Activated CD8-positive, alpha-beta memory T cell treated with anti-CD3 and anti-CD28 coated beads, Interleukin-2, amount 10 ng/mL, durations not matched to agents 7 days and 5 days (primary cell): ENCODE measurements at regions not wholly inside any gene's neighbourhood (a gene's known extent, or its start where the extent isn't known, plus 50 kb on each side); places are given as distances from the start of the nearest gene placed in this dataset.
"Not testable (repeated sequence)": the region's sequence is repeated elsewhere in the genome, so short reads cannot be mapped to it uniquely, and the experiment has no call there.

Experiments
- ATAC-seq: fragments of 150-1000 bp; cut with Tn5 transposase; one replicate; pipeline ENCODE4 v1.10.0; 2021; ENCODE audit warnings: moderate library complexity
- CTCF ChIA-PET: fragments of 350-600 bp; sonication (Branson Sonifier 250); formaldehyde crosslinking; loops from one replicate; lab custom pipeline; 2021; ENCODE audit warnings: antibody characterized with exemption; lab: Charles Lee
- DNase-seq: peaks from one replicate; pipeline ENCODE4 v3.0.0-alpha.2; 2020
- H3K27ac Mint-ChIP-seq: one replicate; pipeline ENCODE4 v1.8.0; 2021; ENCODE audit warnings: mild to moderate bottlenecking, mixed read lengths
- H3K27me3 Mint-ChIP-seq: one replicate; pipeline ENCODE4 v1.8.0; 2021; ENCODE audit warnings: mixed read lengths
- H3K36me3 Mint-ChIP-seq: one replicate; pipeline ENCODE4 v1.8.0; 2021; ENCODE audit warnings: mild to moderate bottlenecking, mixed read lengths
- H3K4me1 Mint-ChIP-seq: one replicate; pipeline ENCODE4 v1.8.0; 2021; ENCODE audit warnings: mixed read lengths
- H3K4me3 Mint-ChIP-seq: one replicate; pipeline ENCODE4 v1.8.0; 2021; ENCODE audit warnings: mild to moderate bottlenecking, moderate library complexity, mixed read lengths
- H3K9me3 Mint-ChIP-seq: one replicate; pipeline ENCODE4 v1.8.0; 2022; ENCODE audit warnings: low read depth, mixed read lengths

- Mint-ChIP-seq H3K9me3 (no peaks in the 10 kb centered on the region), H3K27me3 (no peaks in the 10 kb centered on the region), H3K4me3 (no peak overlapping the region), H3K36me3 (no peaks in the 10 kb centered on the region), H3K27ac (no peak overlapping the region), H3K4me1 (no peaks in the 10 kb centered on the region)
- CTCF ChIA-PET = interaction anchor here (0.9 kb wide), 1 partner anchor 15 kb away, joined by 3 read pairs; no protein-coding TSS in a partner anchor
- DNase-seq (no peak), ATAC-seq (no peak)
These were observed 267.1 kb downstream of the PAPSS1 start for GRCh38 chr4:107452717-107453630.

- H3K27ac Mint-ChIP-seq = no peak overlapping the region
- CTCF ChIA-PET = no interaction called here
- H3K4me1 Mint-ChIP-seq = no peaks in the 10 kb centered on the region
- H3K9me3 Mint-ChIP-seq = no peaks in the 10 kb centered on the region
- DNase-seq (no peak), ATAC-seq (no peak)
- H3K36me3 Mint-ChIP-seq = no peaks in the 10 kb centered on the region
- H3K27me3 Mint-ChIP-seq = peaks cover 6% of the 10 kb centered on the region
- H3K4me3 Mint-ChIP-seq = no peak overlapping the region
These were observed 270.2 kb downstream of the PAPSS1 start for GRCh38 chr4:107449611-107450369.

GRCh38 chr4:107442538-107443111, 277.4 kb downstream of the PAPSS1 start:
- Mint-ChIP-seq H3K36me3 (no peaks in the 10 kb centered on the region), H3K27me3 (peaks cover 6% of the 10 kb centered on the region), H3K27ac (no peak overlapping the region), H3K4me1 (no peaks in the 10 kb centered on the region), H3K9me3 (no peaks in the 10 kb centered on the region), H3K4me3 (no peak overlapping the region)
- ATAC-seq (no peak), DNase-seq (no peak)
- CTCF ChIA-PET = no interaction called here

GRCh38 chr4:107439401-107439800, 280.6 kb downstream of the PAPSS1 start:
- no peaks in the 10 kb centered on the region for H3K36me3 Mint-ChIP-seq

GRCh38 chr4:107436471-107436870, 283.6 kb downstream of the PAPSS1 start:
- not testable (repeated sequence) for DNase-seq, H3K27me3 Mint-ChIP-seq, H3K4me1 Mint-ChIP-seq, H3K9me3 Mint-ChIP-seq, H3K36me3 Mint-ChIP-seq, H3K4me3 Mint-ChIP-seq, H3K27ac Mint-ChIP-seq, ATAC-seq
- CTCF ChIA-PET = interaction anchor here (0.6 kb wide), 1 partner anchor 19 kb away, joined by 3 read pairs; no protein-coding TSS in a partner anchor

More at GRCh38 chr4:107439401-107439800, 280.6 kb downstream of the PAPSS1 start:
- no peak overlapping the region for H3K4me3 Mint-ChIP-seq
- CTCF ChIA-PET = no interaction called here
- H3K4me1 Mint-ChIP-seq = no peaks in the 10 kb centered on the region
- no peak overlapping the region for H3K27ac Mint-ChIP-seq
- no peak for DNase-seq
- H3K9me3 Mint-ChIP-seq = no peaks in the 10 kb centered on the region
- no peak for ATAC-seq
- no peaks in the 10 kb centered on the region for H3K27me3 Mint-ChIP-seq

- CTCF ChIA-PET = no interaction called here
- Mint-ChIP-seq H3K9me3 (no peaks in the 10 kb centered on the region), H3K27ac (no peak overlapping the region), H3K4me1 (no peaks in the 10 kb centered on the region), H3K36me3 (no peaks in the 10 kb centered on the region), H3K4me3 (no peak overlapping the region), H3K27me3 (no peaks in the 10 kb centered on the region)
- DNase-seq (no peak), ATAC-seq (no peak)
These were observed 287.6 kb downstream of the PAPSS1 start for GRCh38 chr4:107432451-107432850.

GRCh38 chr4:107423677-107424405, 296.2 kb downstream of the PAPSS1 start:
- ATAC-seq = no peak
- H3K27ac Mint-ChIP-seq = no peak overlapping the region
- H3K4me3 Mint-ChIP-seq = no peak overlapping the region
- no peaks in the 10 kb centered on the region for H3K4me1 Mint-ChIP-seq
- H3K36me3 Mint-ChIP-seq = no peaks in the 10 kb centered on the region
- no peak for DNase-seq
- CTCF ChIA-PET = no interaction called here
- H3K9me3 Mint-ChIP-seq = no peaks in the 10 kb centered on the region
- no peaks in the 10 kb centered on the region for H3K27me3 Mint-ChIP-seq

GRCh38 chr4:107419536-107419935, 300.5 kb downstream of the PAPSS1 start:
- H3K9me3 Mint-ChIP-seq, H3K4me1 Mint-ChIP-seq, H3K27me3 Mint-ChIP-seq, H3K36me3 Mint-ChIP-seq, H3K4me3 Mint-ChIP-seq, CTCF ChIA-PET, H3K27ac Mint-ChIP-seq: not testable (repeated sequence)
- DNase-seq = peak; percentile 42
- ATAC-seq = peak; percentile 12

GRCh38 chr4:107419052-107419451, 301.0 kb downstream of the PAPSS1 start:
- H3K27ac Mint-ChIP-seq = no peak overlapping the region
- no peaks in the 10 kb centered on the region for H3K9me3 Mint-ChIP-seq
- H3K27me3 Mint-ChIP-seq = peaks cover 8% of the 10 kb centered on the region
- DNase-seq = no peak
- no peaks in the 10 kb centered on the region for H3K36me3 Mint-ChIP-seq
- ATAC-seq = no peak
- CTCF ChIA-PET = no interaction called here
- no peak overlapping the region for H3K4me3 Mint-ChIP-seq
- no peaks in the 10 kb centered on the region for H3K4me1 Mint-ChIP-seq

GRCh38 chr4:107415490-107415889, 304.5 kb downstream of the PAPSS1 start:
- ATAC-seq, H3K36me3 Mint-ChIP-seq, H3K27ac Mint-ChIP-seq, DNase-seq, CTCF ChIA-PET, H3K4me1 Mint-ChIP-seq, H3K27me3 Mint-ChIP-seq, H3K9me3 Mint-ChIP-seq, H3K4me3 Mint-ChIP-seq: not testable (repeated sequence)

GRCh38 chr4:107409872-107410271, 310.2 kb downstream of the PAPSS1 start:
- ATAC-seq, CTCF ChIA-PET, H3K27ac Mint-ChIP-seq: not testable (repeated sequence)

GRCh38 chr4:107408968-107409367, 311.1 kb downstream of the PAPSS1 start:
- no peak overlapping the region for H3K27ac Mint-ChIP-seq
- H3K36me3 Mint-ChIP-seq = no peaks in the 10 kb centered on the region

More at GRCh38 chr4:107409872-107410271, 310.2 kb downstream of the PAPSS1 start:
- not testable (repeated sequence) for H3K4me3 Mint-ChIP-seq, H3K27me3 Mint-ChIP-seq, H3K36me3 Mint-ChIP-seq, DNase-seq, H3K4me1 Mint-ChIP-seq, H3K9me3 Mint-ChIP-seq

More at GRCh38 chr4:107408968-107409367, 311.1 kb downstream of the PAPSS1 start:
- H3K4me1 Mint-ChIP-seq = no peaks in the 10 kb centered on the region
- H3K4me3 Mint-ChIP-seq = no peak overlapping the region
- DNase-seq (no peak), ATAC-seq (no peak)
- H3K9me3 Mint-ChIP-seq = no peaks in the 10 kb centered on the region
- no peaks in the 10 kb centered on the region for H3K27me3 Mint-ChIP-seq
- CTCF ChIA-PET = no interaction called here
